Ectodermal cell (in vitro differentiated cells): ENCODE measurements at regions not wholly inside any gene's neighbourhood (a gene's known extent, or its start where the extent isn't known, plus 50 kb on each side); places are given as distances from the start of the nearest gene placed in this dataset.
"Not testable (repeated sequence)": the region's sequence is repeated elsewhere in the genome, so short reads cannot be mapped to it uniquely, and the experiment has no call there.

Source experiments
- H3K27ac ChIP-seq: 2 replicates; pipeline ENCODE4 v1.7.0; 2013; ENCODE audit warnings: mild to moderate bottlenecking, low read depth, low read length; ENCODE audit not compliant: insufficient read depth, poor library complexity, severe bottlenecking
- H3K27me3 ChIP-seq: 2 replicates; pipeline ENCODE4 v1.7.0; 2013; ENCODE audit warnings: mild to moderate bottlenecking, low read length; ENCODE audit not compliant: insufficient read depth, control insufficient read depth, poor library complexity, severe bottlenecking
- H3K36me3 ChIP-seq: one replicate; pipeline ENCODE4 v1.7.0; 2013; ENCODE audit warnings: low read length; ENCODE audit not compliant: control insufficient read depth, insufficient read depth
- H3K4me1 ChIP-seq: one replicate; pipeline ENCODE4 v1.7.0; 2013; ENCODE audit warnings: low read length; ENCODE audit not compliant: control insufficient read depth, insufficient read depth
- H3K4me3 ChIP-seq: 2 replicates; pipeline ENCODE4 v1.7.0; 2013; ENCODE audit warnings: low read depth, low read length, control low read depth; ENCODE audit not compliant: insufficient read depth
- H3K9me3 ChIP-seq: 2 replicates; pipeline ENCODE4 v1.7.0; 2013; ENCODE audit warnings: mild to moderate bottlenecking, low read length, moderate library complexity; ENCODE audit not compliant: control insufficient read depth
- WGBS, 2 experiments: methylation state at CpG; one replicate each; pipeline ENCODE4 v1.1.7; 2013; ENCODE audit warnings: missing lambda C conversion rate in 2 of 2; 5-methylcytosine and 5-hydroxymethylcytosine counted together

- Histone ChIP-seq H3K36me3 (no peaks in the 10 kb centered on the region), H3K27ac (no peak overlapping the region), H3K27me3 (no peaks in the 10 kb centered on the region), H3K4me3 (no peak overlapping the region), H3K4me1 (no peaks in the 10 kb centered on the region), H3K9me3 (no peaks in the 10 kb centered on the region)
- WGBS, 2 experiments: 86 to 95% methylated on average over 1 of the region's 1 CpG
Measured at GRCh38 chr9:73906671-73907070, 590.5 kb upstream of the RORB start.

GRCh38 chr9:73911804-73912203 lies 585.3 kb upstream of the RORB start:
- H3K27ac ChIP-seq: no peak overlapping the region
- H3K36me3 ChIP-seq: no peaks in the 10 kb centered on the region
- 97 to 100% methylated on average over 2 of the region's 3 CpGs for WGBS, 2 experiments
- H3K9me3 ChIP-seq: no peaks in the 10 kb centered on the region
- no peaks in the 10 kb centered on the region for H3K27me3 ChIP-seq
- H3K4me1 ChIP-seq: no peaks in the 10 kb centered on the region
- H3K4me3 ChIP-seq: no peak overlapping the region

- H3K27ac ChIP-seq: no peak overlapping the region
- no peaks in the 10 kb centered on the region for H3K4me1 ChIP-seq
- WGBS, 2 experiments: 68 to 71% methylated on average over 6 of the region's 6 CpGs
- H3K9me3 ChIP-seq: no peaks in the 10 kb centered on the region
- H3K36me3 ChIP-seq: no peaks in the 10 kb centered on the region
- no peaks in the 10 kb centered on the region for H3K27me3 ChIP-seq
- no peak overlapping the region for H3K4me3 ChIP-seq
Measured at GRCh38 chr9:73916016-73916673, 581.0 kb upstream of the RORB start.

- WGBS, 2 experiments: 83 to 85% methylated on average over 3 of the region's 3 CpGs
- Histone ChIP-seq H3K27me3 (no peaks in the 10 kb centered on the region), H3K4me1 (no peaks in the 10 kb centered on the region), H3K36me3 (no peaks in the 10 kb centered on the region), H3K9me3 (no peaks in the 10 kb centered on the region), H3K4me3 (no peak overlapping the region), H3K27ac (no peak overlapping the region)
Measured at GRCh38 chr9:73919712-73920111, 577.4 kb upstream of the RORB start.

GRCh38 chr9:73923796-73924195 lies 573.3 kb upstream of the RORB start:
- H3K36me3 ChIP-seq: no peaks in the 10 kb centered on the region
- H3K4me1 ChIP-seq: no peaks in the 10 kb centered on the region
- 93 to 100% methylated on average over 2 to 3 of the region's 4 CpGs for WGBS, 2 experiments
- no peaks in the 10 kb centered on the region for H3K9me3 ChIP-seq
- H3K27me3 ChIP-seq: no peaks in the 10 kb centered on the region
- no peak overlapping the region for H3K4me3 ChIP-seq
- H3K27ac ChIP-seq: no peak overlapping the region

GRCh38 chr9:73951147-73951546 lies 546.0 kb upstream of the RORB start:
- H3K4me1 ChIP-seq: no peaks in the 10 kb centered on the region
- WGBS, 2 experiments: 91 to 94% methylated on average over 4 of the region's 4 CpGs
- H3K27ac ChIP-seq: no peak overlapping the region
- no peaks in the 10 kb centered on the region for H3K36me3 ChIP-seq
- H3K4me3 ChIP-seq: no peak overlapping the region
- H3K27me3 ChIP-seq: no peaks in the 10 kb centered on the region
- H3K9me3 ChIP-seq: no peaks in the 10 kb centered on the region

- 87 to 88% methylated on average over 3 to 4 of the region's 4 CpGs for WGBS, 2 experiments
- H3K9me3 ChIP-seq: no peaks in the 10 kb centered on the region
Measured at GRCh38 chr9:73962792-73963191, 534.3 kb upstream of the RORB start.

GRCh38 chr9:73969936-73970335 lies 527.2 kb upstream of the RORB start:
- Histone ChIP-seq H3K36me3 (no peaks in the 10 kb centered on the region), H3K27me3 (no peaks in the 10 kb centered on the region), H3K27ac (no peak overlapping the region), H3K4me1 (no peaks in the 10 kb centered on the region), H3K9me3 (no peaks in the 10 kb centered on the region), H3K4me3 (no peak overlapping the region)
- WGBS, 2 experiments: 96 to 97% methylated on average over 1 of the region's 1 CpG

More at GRCh38 chr9:73962792-73963191, 534.3 kb upstream of the RORB start:
- H3K27me3 ChIP-seq: no peaks in the 10 kb centered on the region
- no peak overlapping the region for H3K4me3 ChIP-seq
- H3K4me1 ChIP-seq: no peaks in the 10 kb centered on the region
- no peak overlapping the region for H3K27ac ChIP-seq
- H3K36me3 ChIP-seq: no peaks in the 10 kb centered on the region

- H3K27me3 ChIP-seq, H3K4me3 ChIP-seq, H3K4me1 ChIP-seq, H3K27ac ChIP-seq, H3K9me3 ChIP-seq, H3K36me3 ChIP-seq: not testable (repeated sequence)
- 88 to 95% methylated on average over 3 of the region's 3 CpGs for WGBS, 2 experiments
Measured at GRCh38 chr9:73976424-73976823, 520.7 kb upstream of the RORB start.

GRCh38 chr9:73979894-73980264 lies 517.3 kb upstream of the RORB start:
- H3K4me3 ChIP-seq: no peak overlapping the region
- 75 to 83% methylated on average over 2 to 3 of the region's 3 CpGs for WGBS, 2 experiments

GRCh38 chr9:73980754-73981153 lies 516.4 kb upstream of the RORB start:
- Histone ChIP-seq H3K4me3 (no peak overlapping the region), H3K27ac (no peak overlapping the region), H3K4me1 (no peaks in the 10 kb centered on the region), H3K36me3 (no peaks in the 10 kb centered on the region), H3K9me3 (no peaks in the 10 kb centered on the region), H3K27me3 (no peaks in the 10 kb centered on the region)

More at GRCh38 chr9:73979894-73980264, 517.3 kb upstream of the RORB start:
- no peaks in the 10 kb centered on the region for H3K27me3 ChIP-seq
- no peaks in the 10 kb centered on the region for H3K4me1 ChIP-seq
- H3K9me3 ChIP-seq: no peaks in the 10 kb centered on the region
- H3K27ac ChIP-seq: no peak overlapping the region
- H3K36me3 ChIP-seq: no peaks in the 10 kb centered on the region
